ENCODE measurements at regions not wholly inside any gene's neighbourhood (a gene's known extent, or its start where the extent isn't known, plus 50 kb on each side); places are given as distances from the start of the nearest gene placed in this dataset.

- no peak for TF ChIP-seq POLR2A (IDR thresholded peaks at IDR 0.05; ENCODE audit: low read depth, low read length)
- no peak for TF ChIP-seq TAF1 (IDR thresholded peaks at IDR 0.05; ENCODE audit: borderline replicate concordance, low read depth, low read length)
- TF ChIP-seq POLR2AphosphoS5 (IDR thresholded peaks at IDR 0.05; ENCODE audit: low read depth, low read length) = no peak
These were observed 131.9 kb upstream of the ATP1B1 start for GRCh38 chr1:168974611-168975010.
